ENCODE measurements at regions not wholly inside any gene's neighbourhood (a gene's known extent, or its start where the extent isn't known, plus 50 kb on each side); places are given as distances from the start of the nearest gene placed in this dataset.

DNA sequence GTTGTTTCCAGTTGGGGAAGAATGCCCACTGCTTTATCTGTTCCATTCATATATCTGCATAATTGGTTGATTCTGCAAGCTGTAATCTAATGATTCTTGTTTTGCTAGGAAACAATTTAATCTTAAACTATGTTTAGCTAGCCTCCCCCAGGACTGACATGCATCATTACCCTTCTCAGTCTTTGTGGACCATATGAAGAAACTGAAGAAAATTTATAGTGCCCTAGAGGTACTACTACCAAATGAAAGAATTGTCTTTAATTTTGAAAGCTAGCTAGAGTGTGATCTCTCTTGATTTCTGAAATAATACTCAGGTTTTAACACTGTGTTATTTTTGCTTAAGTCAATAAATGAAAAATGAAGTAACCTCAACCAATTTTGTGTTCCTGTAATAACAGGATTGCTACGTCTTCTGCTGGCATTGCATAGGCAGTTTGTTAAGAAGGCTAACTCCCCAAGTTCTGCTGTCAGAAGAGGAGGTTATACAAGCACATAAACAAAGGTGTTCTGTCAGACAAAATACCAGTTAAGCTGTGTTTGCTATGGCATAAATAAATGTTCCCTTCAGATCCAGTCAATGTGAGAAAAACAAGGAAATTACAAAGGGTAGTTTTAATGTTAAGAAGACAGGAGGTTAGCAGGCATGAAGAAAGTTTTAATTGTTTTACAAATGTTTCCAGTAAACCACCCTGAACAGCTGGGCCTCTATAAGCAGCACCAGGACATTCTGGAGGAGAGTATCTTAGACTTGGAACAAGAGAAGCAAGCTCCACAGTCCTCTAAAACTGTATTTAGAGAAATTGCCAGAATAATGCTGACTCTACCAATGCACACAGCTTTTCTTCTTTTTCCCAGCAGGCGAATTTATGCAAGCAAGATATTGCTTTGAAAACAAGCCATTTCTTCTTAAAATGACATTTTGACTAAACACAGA is 90.3 kb upstream of the CTTNBP2 start:
- DNase-seq (ENCODE audit: low read depth, low spot score) (no peak), FAIRE-seq (no peak)
- H3K27me3 ChIP-seq (ENCODE audit: control insufficient read depth, extremely low read depth, insufficient read depth, low read length) = no peaks in the 10 kb centered on the region
- H4K20me1 ChIP-seq (ENCODE audit: control insufficient read depth, extremely low read depth, insufficient read depth, low read length) = no peaks in the 10 kb centered on the region
- H3K4me3 ChIP-seq (ENCODE audit: control insufficient read depth in 2 of 3, extremely low read depth in 1 of 3, insufficient read depth in 2 of 3, low read depth in 1 of 3, low read length in 3 of 3) = no peak overlapping the region
- no peaks in the 10 kb centered on the region for H3K79me2 ChIP-seq (ENCODE audit: control insufficient read depth, insufficient read depth, low read length)
- TF ChIP-seq EZH2 (IDR thresholded peaks at IDR 0.05; ENCODE audit: low read length) = no peak
- TF ChIP-seq, protein P1, sequence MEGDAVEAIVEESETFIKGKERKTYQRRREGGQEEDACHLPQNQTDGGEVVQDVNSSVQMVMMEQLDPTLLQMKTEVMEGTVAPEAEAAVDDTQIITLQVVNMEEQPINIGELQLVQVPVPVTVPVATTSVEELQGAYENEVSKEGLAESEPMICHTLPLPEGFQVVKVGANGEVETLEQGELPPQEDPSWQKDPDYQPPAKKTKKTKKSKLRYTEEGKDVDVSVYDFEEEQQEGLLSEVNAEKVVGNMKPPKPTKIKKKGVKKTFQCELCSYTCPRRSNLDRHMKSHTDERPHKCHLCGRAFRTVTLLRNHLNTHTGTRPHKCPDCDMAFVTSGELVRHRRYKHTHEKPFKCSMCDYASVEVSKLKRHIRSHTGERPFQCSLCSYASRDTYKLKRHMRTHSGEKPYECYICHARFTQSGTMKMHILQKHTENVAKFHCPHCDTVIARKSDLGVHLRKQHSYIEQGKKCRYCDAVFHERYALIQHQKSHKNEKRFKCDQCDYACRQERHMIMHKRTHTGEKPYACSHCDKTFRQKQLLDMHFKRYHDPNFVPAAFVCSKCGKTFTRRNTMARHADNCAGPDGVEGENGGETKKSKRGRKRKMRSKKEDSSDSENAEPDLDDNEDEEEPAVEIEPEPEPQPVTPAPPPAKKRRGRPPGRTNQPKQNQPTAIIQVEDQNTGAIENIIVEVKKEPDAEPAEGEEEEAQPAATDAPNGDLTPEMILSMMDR (optimal IDR thresholded peaks at IDR 0.05 in 1 of 3, IDR thresholded peaks at IDR 0.05 in 1 of 3, conservative IDR thresholded peaks at IDR 0.05 in 1 of 3; ENCODE audit: extremely low read depth in 1 of 3, insufficient read depth in 2 of 3, low read length in 3 of 3) = no peak
- H2AFZ ChIP-seq (ENCODE audit: control insufficient read depth, low read length) = no peak overlapping the region
- H3K9me1 ChIP-seq (ENCODE audit: control insufficient read depth, extremely low read depth, insufficient read depth, low read length) = no peaks in the 10 kb centered on the region
- H3K36me3 ChIP-seq (ENCODE audit: control insufficient read depth in 2 of 2, extremely low read depth in 1 of 2, insufficient read depth in 2 of 2, low read length in 2 of 2) = no peaks in the 10 kb centered on the region
- H3K4me2 ChIP-seq (ENCODE audit: control insufficient read depth, extremely low read depth, insufficient read depth, low read depth, low read length) = no peak overlapping the region
- dilution Hi-C loops (cut with MboI; ENCODE audit: extremely low pct_ligation_motif_present, low sequenced_read_pairs) = no loop called here
- no peaks in the 10 kb centered on the region for H3K4me1 ChIP-seq (ENCODE audit: control insufficient read depth, extremely low read depth, insufficient read depth, low read length)
- H3K9ac ChIP-seq (ENCODE audit: control insufficient read depth, extremely low read depth, insufficient read depth, low read length) = no peak overlapping the region
- no peak overlapping the region for H3K27ac ChIP-seq (ENCODE audit: control insufficient read depth, insufficient read depth, low read length)
- no peaks in the 10 kb centered on the region for H3K9me3 ChIP-seq (ENCODE audit: control insufficient read depth, low read depth, low read length)

DNA sequence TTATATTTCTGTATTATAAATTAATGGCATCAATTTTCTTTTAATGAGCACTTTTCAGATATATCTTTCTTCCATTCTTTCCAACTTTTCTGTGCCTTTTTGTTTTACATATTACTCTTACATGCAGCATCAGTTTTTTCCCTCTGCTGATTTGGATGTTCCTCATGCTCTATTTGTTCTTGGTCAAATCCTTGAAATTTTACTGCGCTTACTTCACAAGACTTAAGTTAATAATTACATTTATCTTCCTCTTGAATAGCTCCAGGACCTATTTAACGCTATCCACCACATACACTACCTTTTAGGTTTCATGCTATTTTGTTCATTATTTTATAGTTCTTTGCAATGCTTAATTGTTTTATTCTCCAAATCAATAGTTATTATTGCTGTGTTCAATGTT is 97.6 kb upstream of the CTTNBP2 start:
- no peak overlapping the region for H3K4me2 ChIP-seq (ENCODE audit: control insufficient read depth, extremely low read depth, insufficient read depth, low read depth, low read length)
- no peaks in the 10 kb centered on the region for H3K36me3 ChIP-seq (ENCODE audit: control insufficient read depth in 2 of 2, extremely low read depth in 1 of 2, insufficient read depth in 2 of 2, low read length in 2 of 2)
- no peaks in the 10 kb centered on the region for H3K9me3 ChIP-seq (ENCODE audit: control insufficient read depth, low read depth, low read length)
- no peak overlapping the region for H2AFZ ChIP-seq (ENCODE audit: control insufficient read depth, low read length)
- no peaks in the 10 kb centered on the region for H4K20me1 ChIP-seq (ENCODE audit: control insufficient read depth, extremely low read depth, insufficient read depth, low read length)
- H3K79me2 ChIP-seq (ENCODE audit: control insufficient read depth, insufficient read depth, low read length) = no peaks in the 10 kb centered on the region
- H3K27ac ChIP-seq (ENCODE audit: control insufficient read depth, insufficient read depth, low read length) = no peak overlapping the region
- no peaks in the 10 kb centered on the region for H3K9me1 ChIP-seq (ENCODE audit: control insufficient read depth, extremely low read depth, insufficient read depth, low read length)
- H3K9ac ChIP-seq (ENCODE audit: control insufficient read depth, extremely low read depth, insufficient read depth, low read length) = no peak overlapping the region
- FAIRE-seq (no peak), DNase-seq (ENCODE audit: low read depth, low spot score) (no peak)
- no peaks in the 10 kb centered on the region for H3K4me1 ChIP-seq (ENCODE audit: control insufficient read depth, extremely low read depth, insufficient read depth, low read length)
- no peaks in the 10 kb centered on the region for H3K27me3 ChIP-seq (ENCODE audit: control insufficient read depth, extremely low read depth, insufficient read depth, low read length)
- TF ChIP-seq, protein P1 (optimal IDR thresholded peaks at IDR 0.05 in 1 of 3, IDR thresholded peaks at IDR 0.05 in 1 of 3, conservative IDR thresholded peaks at IDR 0.05 in 1 of 3; ENCODE audit: extremely low read depth in 1 of 3, insufficient read depth in 2 of 3, low read length in 3 of 3) = no peak
- TF ChIP-seq EZH2 (IDR thresholded peaks at IDR 0.05; ENCODE audit: low read length) = no peak
- dilution Hi-C loops (cut with MboI; ENCODE audit: extremely low pct_ligation_motif_present, low sequenced_read_pairs) = no loop called here
- no peak overlapping the region for H3K4me3 ChIP-seq (ENCODE audit: control insufficient read depth in 2 of 3, extremely low read depth in 1 of 3, insufficient read depth in 2 of 3, low read depth in 1 of 3, low read length in 3 of 3)

All from keratinocyte (primary cell).